SK-N-SH (cell line): ENCODE measurements at regions not wholly inside any gene's neighbourhood (a gene's known extent, or its start where the extent isn't known, plus 50 kb on each side); places are given as distances from the start of the nearest gene placed in this dataset.

Experiments used
- CTCF ChIA-PET: fragments of 300-600, 350-600 bp; formaldehyde crosslinking; extraction: SDS; loops from one replicate; lab custom pipeline; 2021; lab: Yijun Ruan, JAX
- POLR2A ChIA-PET: fragments of 350-600 bp; sonication (Branson Sonifier 250); formaldehyde crosslinking; extraction: SDS; loops from one replicate; lab custom pipeline; 2020; ENCODE audit warnings: antibody characterized with exemption, inconsistent platforms; lab: Yijun Ruan, JAX
- DNase-seq: peaks from one replicate; pipeline ENCODE4 v3.0.0; 2012
- H2AFZ ChIP-seq: fragments of 200-600 bp; sonication (generic); 2 replicates; pipeline ENCODE4 v1.8.1; 2016; ENCODE audit warnings: antibody characterized with exemption, mild to moderate bottlenecking, low read depth
- H3F3A ChIP-seq: fragments of 200-600 bp; sonication (generic); replicated peaks from 2 replicates; pipeline ENCODE3; 2016; ENCODE audit warnings: antibody characterized with exemption, mild to moderate bottlenecking; ENCODE audit not compliant: insufficient read depth
- H3K27ac ChIP-seq, 2 experiments: fragments of 200-500 bp in 1 of 2; fragments of 200-600 bp in 1 of 2; sonication (Bioruptor generic) in 1 of 2; sonication (generic), shearing (Covaris generic) in 1 of 2; 2 replicates each; pipeline versions ENCODE4 v1.5.1 to v1.6.1; 2014 to 2016; ENCODE audit warnings: low read depth in 2 of 2, inconsistent platforms in 1 of 2, low read length in 1 of 2, mild to moderate bottlenecking in 1 of 2, mixed read lengths in 1 of 2
- H3K27me3 ChIP-seq: fragments of 200-600 bp; sonication (generic), shearing (Covaris generic); 2 replicates; pipeline ENCODE4 v1.6.1; 2016; ENCODE audit warnings: mixed run types; ENCODE audit not compliant: insufficient read depth
- H3K36me3 ChIP-seq, 2 experiments: fragments of 200-500 bp in 1 of 2; fragments of 200-600 bp in 1 of 2; sonication (Bioruptor generic) in 1 of 2; sonication (generic) in 1 of 2; replicated peaks in 1 of 2; 2 replicates each; pipeline versions ENCODE3 to v1.5.1; 2014 to 2016; ENCODE audit warnings: low read length in 1 of 2, mild to moderate bottlenecking in 1 of 2; ENCODE audit not compliant: insufficient read depth in 2 of 2, control insufficient read depth in 1 of 2
- H3K4me1 ChIP-seq, 2 experiments: fragments of 200-500 bp in 1 of 2; fragments of 200-600 bp in 1 of 2; sonication (Bioruptor generic) in 1 of 2; sonication (generic), shearing (Covaris generic) in 1 of 2; 2 replicates each; pipeline versions ENCODE4 v1.5.1 to v1.6.1; 2014 to 2016; ENCODE audit warnings: low read depth in 1 of 2, low read length in 1 of 2, mixed run types in 1 of 2; ENCODE audit not compliant: insufficient read depth in 2 of 2, control insufficient read depth in 1 of 2
- H3K4me2 ChIP-seq: fragments of 200-600 bp; sonication (generic), shearing (Covaris generic); 2 replicates; pipeline ENCODE4 v1.6.1; 2017; ENCODE audit warnings: mixed run types
- H3K4me3 ChIP-seq, 2 experiments: fragments of 200-500 bp in 1 of 2; fragments of 200-600 bp in 1 of 2; sonication (Bioruptor generic) in 1 of 2; sonication (generic), shearing (Covaris generic) in 1 of 2; 2 replicates each; pipeline versions ENCODE4 v1.5.1 to v1.8.1; 2014 to 2016; ENCODE audit warnings: low read depth in 2 of 2, inconsistent platforms in 1 of 2, low read length in 1 of 2, mild to moderate bottlenecking in 1 of 2, mixed read lengths in 1 of 2, moderate library complexity in 1 of 2
- H3K79me2 ChIP-seq: fragments of 200-600 bp; sonication (generic); 2 replicates; pipeline ENCODE4 v1.8.1; 2017; ENCODE audit warnings: mild to moderate bottlenecking; ENCODE audit not compliant: insufficient read depth
- H3K9ac ChIP-seq: fragments of 200-600 bp; sonication (generic); 2 replicates; pipeline ENCODE4 v1.6.1; 2017; ENCODE audit warnings: mixed run types
- H3K9me2 ChIP-seq: fragments of 200-600 bp; sonication (generic); 2 replicates; pipeline ENCODE4 v1.6.1; 2017; ENCODE audit warnings: mixed run types
- H3K9me3 ChIP-seq: fragments of 200-600 bp; sonication (generic); 2 replicates; pipeline ENCODE4 v1.6.1; 2017; ENCODE audit warnings: mixed run types, mild to moderate bottlenecking, moderate library complexity
- H4K20me1 ChIP-seq: fragments of 200-600 bp; sonication (generic); 2 replicates; pipeline ENCODE4 v1.6.1; 2017; ENCODE audit warnings: mild to moderate bottlenecking, mixed run types; ENCODE audit not compliant: insufficient read depth
- ELF1 ChIP-seq: IDR thresholded peaks from 2 replicates; pipeline ENCODE4 v1.4.0; 2012
- FOSL2 ChIP-seq: IDR thresholded peaks from 2 replicates; pipeline ENCODE4 v1.4.0; 2012; ENCODE audit warnings: low read depth, mild to moderate bottlenecking, moderate library complexity, borderline replicate concordance
- FOXM1 ChIP-seq: IDR thresholded peaks from 2 replicates; pipeline ENCODE4 v1.4.0; 2012; ENCODE audit warnings: low read depth, mild to moderate bottlenecking
- NFIC ChIP-seq: IDR thresholded peaks from 2 replicates; pipeline ENCODE4 v1.4.0; 2012; ENCODE audit warnings: borderline replicate concordance
- NRF1 ChIP-seq: IDR thresholded peaks from 2 replicates; pipeline ENCODE4 v1.6.1; 2012; ENCODE audit warnings: low read depth, mild to moderate bottlenecking, low read length
- RCOR1 ChIP-seq: fragments of 150-350 bp; IDR thresholded peaks from 2 replicates; pipeline ENCODE4 v1.6.1; 2017; ENCODE audit warnings: antibody characterized with exemption, low read length
- RFX5 ChIP-seq: IDR thresholded peaks from 2 replicates; pipeline ENCODE4 v1.6.1; 2012; ENCODE audit warnings: mild to moderate bottlenecking, improper control_type of control experiment, low read length
- TEAD4 ChIP-seq: IDR thresholded peaks from 2 replicates; pipeline ENCODE4 v1.4.0; 2012; ENCODE audit warnings: mild to moderate bottlenecking, borderline replicate concordance; ENCODE audit not compliant: insufficient read depth
- WGBS: methylation state at CpG from one replicate; pipeline ENCODE4 v1.1.6; 2017; ENCODE audit warnings: low lambda C conversion rate; 5-methylcytosine and 5-hydroxymethylcytosine counted together
- TF ChIP-seq, protein P1 (sequence below): fragments of 200-600 bp; sonication (generic); IDR thresholded peaks from 2 replicates; pipeline ENCODE4 v1.6.1; 2017; ENCODE audit warnings: antibody characterized with exemption, mild to moderate bottlenecking, moderate library complexity
- TF ChIP-seq, protein P2 (sequence below): IDR thresholded peaks from 2 replicates; pipeline ENCODE4 v1.6.1; 2012; ENCODE audit warnings: mild to moderate bottlenecking, low read depth, low read length, moderate library complexity
- TF ChIP-seq, protein P3 (sequence below): fragments of 150-350 bp; IDR thresholded peaks from 2 replicates; pipeline ENCODE4 v1.6.1; 2017; ENCODE audit warnings: antibody characterized with exemption, low read length, low read depth, borderline replicate concordance

DNA sequence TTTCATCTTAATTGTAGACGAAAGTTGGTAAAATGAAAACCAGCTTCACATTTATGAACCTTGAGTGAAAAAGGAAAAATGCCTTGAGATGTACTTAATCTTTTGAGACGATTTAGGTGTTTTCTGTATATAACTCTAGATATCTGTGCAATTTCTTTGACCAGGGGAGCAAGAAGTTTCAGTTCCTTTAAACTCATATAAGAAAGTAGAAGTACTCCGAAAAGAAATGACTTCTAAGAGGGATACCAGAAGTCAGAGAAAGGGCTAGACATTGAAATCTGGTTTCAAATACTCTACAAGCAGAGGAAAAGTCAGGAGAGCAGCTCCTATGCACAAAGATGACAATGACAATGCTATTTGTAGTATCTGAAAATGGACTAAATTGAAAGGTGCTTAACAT, 303.7 kb downstream of the BAMBI start:
- Histone ChIP-seq H2AFZ (no peak overlapping the region), H3K4me1 (peaks cover 0 to 3% of the 10 kb centered on the region in 2 experiments; a peak in 2 of 4 replicates), H3K9ac (no peak overlapping the region), H3K9me3 (no peaks in the 10 kb centered on the region), H3K27me3 (no peaks in the 10 kb centered on the region), H3K36me3 (no peaks in the 10 kb centered on the region), H4K20me1 (no peaks in the 10 kb centered on the region), H3K79me2 (no peaks in the 10 kb centered on the region), H3K4me3 (no peak overlapping the region), H3K9me2 (no peaks in the 10 kb centered on the region), H3F3A (no peaks in the 10 kb centered on the region), H3K27ac (no peak overlapping the region), H3K4me2 (no peak overlapping the region)
- ChIA-PET CTCF (interaction anchor here (0.5 to 1.3 kb wide), 2 partner anchors 11 to 318 kb away, joined by 3 read pairs; no protein-coding TSS in a partner anchor), POLR2A (no interaction called here)
- TF ChIP-seq FOSL2 (no peak), RFX5 (no peak), NRF1 (no peak), FOXM1 (no peak), TEAD4 (no peak), NFIC (no peak), RCOR1 (no peak), ELF1 (no peak)
- TF ChIP-seq, protein P1, sequence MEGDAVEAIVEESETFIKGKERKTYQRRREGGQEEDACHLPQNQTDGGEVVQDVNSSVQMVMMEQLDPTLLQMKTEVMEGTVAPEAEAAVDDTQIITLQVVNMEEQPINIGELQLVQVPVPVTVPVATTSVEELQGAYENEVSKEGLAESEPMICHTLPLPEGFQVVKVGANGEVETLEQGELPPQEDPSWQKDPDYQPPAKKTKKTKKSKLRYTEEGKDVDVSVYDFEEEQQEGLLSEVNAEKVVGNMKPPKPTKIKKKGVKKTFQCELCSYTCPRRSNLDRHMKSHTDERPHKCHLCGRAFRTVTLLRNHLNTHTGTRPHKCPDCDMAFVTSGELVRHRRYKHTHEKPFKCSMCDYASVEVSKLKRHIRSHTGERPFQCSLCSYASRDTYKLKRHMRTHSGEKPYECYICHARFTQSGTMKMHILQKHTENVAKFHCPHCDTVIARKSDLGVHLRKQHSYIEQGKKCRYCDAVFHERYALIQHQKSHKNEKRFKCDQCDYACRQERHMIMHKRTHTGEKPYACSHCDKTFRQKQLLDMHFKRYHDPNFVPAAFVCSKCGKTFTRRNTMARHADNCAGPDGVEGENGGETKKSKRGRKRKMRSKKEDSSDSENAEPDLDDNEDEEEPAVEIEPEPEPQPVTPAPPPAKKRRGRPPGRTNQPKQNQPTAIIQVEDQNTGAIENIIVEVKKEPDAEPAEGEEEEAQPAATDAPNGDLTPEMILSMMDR = no peak
- TF ChIP-seq, protein P2, sequence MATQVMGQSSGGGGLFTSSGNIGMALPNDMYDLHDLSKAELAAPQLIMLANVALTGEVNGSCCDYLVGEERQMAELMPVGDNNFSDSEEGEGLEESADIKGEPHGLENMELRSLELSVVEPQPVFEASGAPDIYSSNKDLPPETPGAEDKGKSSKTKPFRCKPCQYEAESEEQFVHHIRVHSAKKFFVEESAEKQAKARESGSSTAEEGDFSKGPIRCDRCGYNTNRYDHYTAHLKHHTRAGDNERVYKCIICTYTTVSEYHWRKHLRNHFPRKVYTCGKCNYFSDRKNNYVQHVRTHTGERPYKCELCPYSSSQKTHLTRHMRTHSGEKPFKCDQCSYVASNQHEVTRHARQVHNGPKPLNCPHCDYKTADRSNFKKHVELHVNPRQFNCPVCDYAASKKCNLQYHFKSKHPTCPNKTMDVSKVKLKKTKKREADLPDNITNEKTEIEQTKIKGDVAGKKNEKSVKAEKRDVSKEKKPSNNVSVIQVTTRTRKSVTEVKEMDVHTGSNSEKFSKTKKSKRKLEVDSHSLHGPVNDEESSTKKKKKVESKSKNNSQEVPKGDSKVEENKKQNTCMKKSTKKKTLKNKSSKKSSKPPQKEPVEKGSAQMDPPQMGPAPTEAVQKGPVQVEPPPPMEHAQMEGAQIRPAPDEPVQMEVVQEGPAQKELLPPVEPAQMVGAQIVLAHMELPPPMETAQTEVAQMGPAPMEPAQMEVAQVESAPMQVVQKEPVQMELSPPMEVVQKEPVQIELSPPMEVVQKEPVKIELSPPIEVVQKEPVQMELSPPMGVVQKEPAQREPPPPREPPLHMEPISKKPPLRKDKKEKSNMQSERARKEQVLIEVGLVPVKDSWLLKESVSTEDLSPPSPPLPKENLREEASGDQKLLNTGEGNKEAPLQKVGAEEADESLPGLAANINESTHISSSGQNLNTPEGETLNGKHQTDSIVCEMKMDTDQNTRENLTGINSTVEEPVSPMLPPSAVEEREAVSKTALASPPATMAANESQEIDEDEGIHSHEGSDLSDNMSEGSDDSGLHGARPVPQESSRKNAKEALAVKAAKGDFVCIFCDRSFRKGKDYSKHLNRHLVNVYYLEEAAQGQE = no peak
- no peak for DNase-seq
- 65% methylated on average over 3 of the region's 3 CpGs for WGBS

DNA sequence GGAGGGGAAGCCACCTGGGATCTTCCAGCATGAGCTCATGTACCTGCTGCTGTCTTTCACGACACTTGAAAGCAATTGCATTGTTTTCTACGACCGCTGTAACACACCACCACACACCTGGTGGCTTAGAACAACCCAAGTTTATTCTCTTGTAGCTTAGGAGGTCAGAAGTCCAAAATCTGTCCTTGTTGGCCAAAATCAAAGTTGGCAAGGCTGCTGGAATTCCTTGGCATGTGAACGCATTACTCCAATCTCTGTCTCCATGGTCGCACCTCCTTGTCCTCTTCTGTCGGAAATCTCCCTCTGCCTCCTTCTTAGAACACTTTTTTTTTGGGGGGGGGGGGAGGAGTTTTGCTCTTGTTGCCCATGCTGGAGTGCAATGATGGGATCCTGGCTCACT, 305.7 kb downstream of the BAMBI start:
- H3F3A ChIP-seq = no peaks in the 10 kb centered on the region
- WGBS = 91% methylated on average over 6 of the region's 6 CpGs
- no peak overlapping the region for H3K4me2 ChIP-seq
- no peaks in the 10 kb centered on the region for H3K36me3 ChIP-seq
- H3K79me2 ChIP-seq = no peaks in the 10 kb centered on the region
- H4K20me1 ChIP-seq = no peaks in the 10 kb centered on the region
- CTCF ChIA-PET = interaction anchor here (1.0 kb wide), 1 partner anchor 19 kb away, joined by 3 read pairs; no protein-coding TSS in a partner anchor
- DNase-seq = no peak
- TF ChIP-seq, protein P3, sequence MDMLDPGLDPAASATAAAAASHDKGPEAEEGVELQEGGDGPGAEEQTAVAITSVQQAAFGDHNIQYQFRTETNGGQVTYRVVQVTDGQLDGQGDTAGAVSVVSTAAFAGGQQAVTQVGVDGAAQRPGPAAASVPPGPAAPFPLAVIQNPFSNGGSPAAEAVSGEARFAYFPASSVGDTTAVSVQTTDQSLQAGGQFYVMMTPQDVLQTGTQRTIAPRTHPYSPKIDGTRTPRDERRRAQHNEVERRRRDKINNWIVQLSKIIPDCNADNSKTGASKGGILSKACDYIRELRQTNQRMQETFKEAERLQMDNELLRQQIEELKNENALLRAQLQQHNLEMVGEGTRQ = no peak
- TF ChIP-seq RCOR1 = no peak
- TF ChIP-seq, protein P2 = no peak
- H2AFZ ChIP-seq = no peak overlapping the region
- H3K9me2 ChIP-seq = no peaks in the 10 kb centered on the region
- H3K9ac ChIP-seq = no peak overlapping the region
- no peaks in the 10 kb centered on the region for H3K9me3 ChIP-seq
- no peak overlapping the region for H3K4me3 ChIP-seq
- POLR2A ChIA-PET = no interaction called here
- no peaks in the 10 kb centered on the region for H3K27me3 ChIP-seq
- H3K4me1 ChIP-seq = peaks cover 0 to 3% of the 10 kb centered on the region in 2 experiments; a peak in 2 of 4 replicates
- H3K27ac ChIP-seq = no peak overlapping the region
